ENCODE measurements at regions not wholly inside any gene's neighbourhood (a gene's known extent, or its start where the extent isn't known, plus 50 kb on each side); places are given as distances from the start of the nearest gene placed in this dataset.

DNA sequence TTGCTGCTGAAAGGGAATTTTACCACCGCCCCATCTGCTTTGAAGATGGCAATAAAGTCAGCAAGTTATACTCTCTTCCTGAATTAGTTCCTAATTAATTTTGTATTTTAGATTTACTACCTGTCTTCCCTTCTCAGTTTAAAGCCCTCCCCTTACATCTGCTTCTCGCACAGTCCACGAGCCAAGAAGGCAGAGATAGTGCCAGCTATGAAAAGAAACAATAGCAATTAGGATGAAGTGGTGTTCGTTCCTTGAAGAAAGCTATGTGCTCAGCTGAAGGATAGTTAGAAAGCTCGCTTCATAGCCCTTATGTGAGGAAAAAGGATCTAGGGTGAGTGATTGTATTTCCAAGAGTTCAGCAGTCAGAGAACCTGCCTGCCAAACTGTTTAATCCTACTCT lies 1678.8 kb upstream of the TENM3 start:
- no peak for DNase-seq

DNA sequence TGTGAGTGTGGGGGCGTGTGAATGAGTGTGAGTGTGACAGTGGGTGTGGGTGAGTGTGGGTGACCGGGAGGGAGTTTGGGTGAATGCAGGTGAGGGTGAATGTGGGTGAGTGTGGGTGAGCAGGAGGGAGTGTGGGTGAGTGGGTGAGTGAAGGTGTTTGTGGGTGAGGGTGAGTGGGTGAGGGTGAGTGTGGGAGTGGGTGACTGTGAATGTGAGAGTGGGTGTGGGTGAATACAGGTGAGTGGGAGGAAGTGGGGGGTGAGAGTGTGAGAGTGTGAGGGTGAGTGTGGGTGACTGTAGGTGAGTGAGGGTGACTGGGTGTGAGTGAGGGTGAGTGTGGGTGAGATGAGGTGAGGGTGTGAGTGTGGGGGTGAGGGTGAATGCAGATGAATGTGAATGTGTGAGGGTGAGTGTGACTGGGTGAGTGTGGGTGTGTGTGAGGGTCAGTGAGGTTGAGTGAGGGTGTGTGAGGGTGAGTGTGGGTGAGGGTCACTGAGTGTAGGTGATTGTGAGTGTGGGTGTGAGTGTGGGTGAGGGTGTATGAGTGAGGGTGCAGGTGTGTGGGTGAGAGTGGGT lies 1677.3 kb upstream of the TENM3 start:
- DNase-seq, result no peak

DNA sequence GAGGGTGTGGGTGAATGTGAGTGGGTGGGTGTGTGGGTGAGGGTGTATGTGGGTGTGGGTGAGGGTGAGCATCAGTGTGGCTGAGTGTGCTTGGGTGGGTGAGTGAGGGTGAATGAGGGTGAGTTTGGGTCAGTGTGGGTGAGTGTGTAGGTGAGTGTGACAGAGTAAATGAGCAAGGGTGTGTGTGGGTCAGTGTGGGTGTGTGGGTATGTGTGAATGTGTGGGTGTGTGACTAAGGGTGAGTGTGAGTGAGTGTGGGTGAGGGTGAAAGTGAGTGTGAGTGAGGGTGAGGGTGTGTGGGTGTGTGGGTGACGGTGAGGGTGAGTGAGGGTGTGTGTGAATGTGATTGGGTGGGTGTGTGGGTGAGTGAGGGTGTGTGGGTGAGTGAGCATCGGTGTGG lies 1676.7 kb upstream of the TENM3 start:
- DNase-seq, result no peak

DNA sequence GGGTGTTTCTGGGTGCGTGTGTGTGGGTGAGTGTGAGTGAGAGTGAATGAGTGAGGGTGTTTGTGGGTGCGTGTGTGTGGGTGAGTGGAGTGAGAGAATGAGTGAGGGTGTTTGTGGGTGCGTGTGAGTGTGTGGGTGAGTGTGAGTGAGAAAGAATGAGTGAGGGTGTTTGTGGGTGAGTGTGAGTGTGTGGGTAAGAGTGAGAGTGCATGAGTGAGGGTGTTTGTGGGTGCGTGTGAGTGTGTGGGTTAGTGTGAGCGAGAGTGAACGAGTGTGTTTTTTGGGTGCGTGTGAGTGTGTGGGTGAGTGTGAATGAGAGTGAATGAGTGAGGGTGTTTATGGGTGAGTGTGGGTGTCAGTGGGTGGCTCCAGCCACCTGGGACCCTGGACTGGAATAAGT lies 1676.1 kb upstream of the TENM3 start:
- no peak for DNase-seq

DNA sequence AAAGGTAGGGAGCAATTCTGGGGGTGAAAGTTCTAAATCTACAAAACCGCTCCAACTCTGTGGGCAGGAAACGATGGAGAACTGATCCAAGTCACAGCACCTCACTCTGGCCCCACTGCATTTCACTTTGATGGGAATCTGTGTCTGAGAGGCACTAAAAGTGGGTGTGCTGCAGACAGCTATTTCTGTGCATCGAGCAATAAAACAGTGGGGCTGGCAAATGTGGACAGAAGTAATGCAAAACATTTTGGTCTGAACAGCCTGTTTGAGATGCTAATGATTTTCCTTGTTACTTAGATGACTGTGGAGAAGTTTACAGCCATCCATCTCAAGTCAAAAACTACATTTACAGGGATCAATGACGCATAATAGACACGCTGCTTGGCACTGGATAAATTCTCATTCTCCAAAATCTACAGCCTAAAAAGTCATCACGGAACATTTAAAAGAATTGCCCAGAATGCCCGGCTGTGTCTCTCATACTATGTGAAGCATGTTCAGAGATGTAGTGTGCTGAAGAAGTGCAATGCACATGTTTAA lies 1671.6 kb upstream of the TENM3 start:
- no peak for DNase-seq

DNA sequence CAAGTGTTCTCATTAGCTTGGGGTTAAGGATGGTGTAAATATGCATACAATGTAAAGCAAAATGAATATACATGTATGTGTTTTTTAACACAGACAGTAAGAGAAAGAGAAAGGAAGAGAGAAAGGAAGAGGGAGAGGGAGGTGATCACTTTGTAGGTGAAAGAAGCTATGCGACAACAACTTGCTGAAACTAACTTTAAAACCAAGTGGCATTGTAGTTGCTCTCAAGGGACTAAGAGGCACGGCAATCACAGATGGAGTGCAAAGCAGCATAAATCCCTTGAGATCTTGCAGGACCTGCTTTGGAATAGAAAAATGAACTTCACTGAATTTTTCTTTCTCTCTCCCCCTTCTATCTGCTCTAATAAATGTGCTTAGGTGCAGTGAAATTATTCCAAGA lies 1665.0 kb upstream of the TENM3 start:
- DNase-seq, result no peak

DNA sequence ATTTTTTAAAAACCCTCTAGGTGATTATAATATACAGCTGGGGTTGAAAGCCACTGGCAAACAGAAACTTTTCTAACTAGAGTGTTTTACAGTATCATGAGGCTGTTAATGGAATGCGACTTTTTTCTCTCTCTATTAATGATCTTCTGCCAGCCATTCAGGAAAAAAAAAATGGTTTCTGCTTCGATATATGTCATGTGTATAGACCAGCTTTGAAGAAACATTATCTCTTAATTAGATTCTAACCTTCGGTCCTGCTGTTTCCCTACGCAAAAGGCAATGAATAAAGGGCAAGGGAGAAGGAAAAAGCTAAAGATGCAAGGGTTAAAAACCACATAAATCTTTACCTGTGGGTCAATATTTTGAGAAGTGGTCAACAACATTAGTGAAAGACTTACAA lies 1662.1 kb upstream of the TENM3 start:
- DNase-seq, result no peak

DNA sequence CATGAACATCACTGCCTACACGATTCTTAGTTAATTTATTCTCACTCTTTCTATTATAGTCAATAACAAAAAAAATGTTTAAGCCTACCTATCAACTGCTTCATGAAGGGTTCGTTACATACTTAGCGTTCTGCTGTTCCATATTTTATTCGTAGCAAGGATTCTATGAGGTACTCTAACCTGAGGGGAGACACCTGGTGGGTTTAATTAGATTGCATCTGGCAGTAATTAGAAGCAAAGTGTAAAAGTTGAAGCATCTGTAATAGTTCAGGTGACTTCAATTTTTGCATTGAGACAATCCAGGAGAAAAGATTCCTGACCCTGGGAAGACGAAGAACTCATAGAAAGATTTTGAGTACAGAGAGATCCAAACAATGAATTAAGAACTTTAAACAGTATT lies 1655.8 kb upstream of the TENM3 start:
- DNase-seq, result no peak

DNA sequence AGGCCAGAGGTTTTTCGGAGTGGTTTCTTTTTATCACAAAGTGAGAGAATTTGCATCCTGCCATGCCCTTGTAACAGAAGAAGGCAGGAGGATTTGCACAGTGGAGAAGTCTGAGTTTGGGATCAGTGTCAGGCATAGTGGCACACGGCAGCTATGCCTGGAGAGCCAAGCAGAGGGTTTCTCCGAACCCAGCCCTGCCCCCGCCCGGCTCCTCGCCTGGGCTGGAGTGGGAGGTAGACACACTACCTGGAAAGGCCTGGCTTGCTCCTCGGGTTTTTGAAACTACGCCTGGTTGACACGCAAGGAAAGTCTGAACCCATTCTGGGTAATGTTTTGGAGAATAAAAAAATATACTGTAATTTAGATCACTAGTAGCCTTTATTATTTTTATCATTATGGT lies 1653.6 kb upstream of the TENM3 start:
- no peak for DNase-seq

DNA sequence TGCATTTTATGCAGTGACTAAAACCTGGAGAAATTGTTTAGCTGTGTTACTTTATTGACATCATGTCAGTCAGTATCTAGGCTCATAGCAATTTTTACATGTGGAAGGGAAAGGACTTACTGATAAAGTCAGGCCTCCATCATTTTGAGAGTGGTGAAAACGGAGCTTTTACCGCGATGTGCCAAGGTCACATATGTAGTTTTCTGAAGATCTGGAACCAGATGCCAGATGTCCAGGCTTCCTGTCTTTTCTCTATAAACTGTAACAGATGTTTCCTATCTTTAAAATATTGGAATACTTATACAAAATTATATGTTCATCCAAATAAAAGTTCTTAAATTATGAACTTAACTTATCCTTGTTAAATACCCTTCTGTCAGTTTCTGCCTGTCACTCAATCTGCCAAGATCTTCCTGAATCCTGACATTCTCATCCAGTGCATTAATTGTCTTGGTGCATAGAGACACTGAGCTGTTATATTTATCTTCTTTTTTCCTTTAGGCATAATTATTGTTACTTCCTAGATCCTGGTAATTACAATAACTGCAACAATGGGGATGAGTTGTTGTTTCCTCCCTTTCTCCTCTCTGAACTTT lies 1646.2 kb upstream of the TENM3 start:
- DNase-seq, result no peak

DNA sequence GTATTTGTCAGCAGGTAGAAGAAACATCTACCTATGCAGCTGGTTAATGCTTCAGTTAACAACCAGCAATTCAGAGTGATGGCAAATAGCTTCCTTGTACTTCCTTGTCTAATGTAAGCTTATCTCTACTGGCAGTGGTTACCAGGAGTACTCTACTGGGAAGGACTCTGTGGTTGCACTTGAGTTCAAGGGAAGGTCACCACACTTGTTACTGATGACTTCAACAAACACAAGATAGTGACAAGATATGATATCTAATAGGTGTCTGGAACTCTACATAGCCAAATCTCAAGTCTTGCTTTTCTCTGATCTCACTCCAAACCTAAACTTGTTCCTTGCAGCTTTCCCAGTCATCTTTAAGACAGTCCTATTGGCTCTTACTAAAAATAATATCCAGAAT lies 1644.9 kb upstream of the TENM3 start:
- no peak for DNase-seq

DNA sequence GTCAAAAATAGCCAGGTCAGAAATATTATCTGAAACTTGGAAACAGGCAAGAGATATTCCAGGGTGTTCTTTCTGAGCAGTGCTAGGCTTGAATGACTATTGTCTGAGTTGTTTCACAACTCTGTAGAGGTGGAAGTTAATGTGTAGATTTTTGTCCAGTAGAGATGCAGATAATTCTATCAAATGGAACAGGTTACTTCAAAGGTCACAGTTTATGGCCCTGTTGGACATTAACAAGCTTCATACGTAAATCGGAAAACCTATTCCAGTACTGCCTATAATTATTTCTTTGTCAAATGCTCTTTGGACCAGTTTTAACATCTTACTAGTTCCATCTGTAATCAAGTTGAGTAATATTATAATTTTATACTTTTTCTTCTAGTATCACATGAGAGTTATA lies 1639.4 kb upstream of the TENM3 start:
- DNase-seq, result no peak

DNA sequence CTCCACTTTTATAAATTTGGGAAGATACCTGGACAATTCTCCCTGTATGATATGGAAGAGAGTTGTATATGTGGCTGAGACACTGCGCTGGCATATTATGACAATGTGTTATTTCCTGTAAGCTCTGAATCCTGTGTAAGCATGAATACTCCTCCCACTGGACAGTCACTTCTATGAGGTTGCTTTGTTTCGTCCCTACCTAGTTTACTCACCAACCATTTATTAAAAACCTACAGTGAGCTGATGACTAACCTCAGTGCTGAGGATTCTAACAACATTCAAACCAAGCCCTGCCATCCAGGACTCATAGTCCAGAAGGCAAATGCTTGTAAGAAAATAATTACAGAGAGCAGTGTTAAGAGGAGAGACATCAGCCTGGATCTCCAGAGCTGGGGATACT lies 1632.9 kb upstream of the TENM3 start:
- DNase-seq, result no peak

DNA sequence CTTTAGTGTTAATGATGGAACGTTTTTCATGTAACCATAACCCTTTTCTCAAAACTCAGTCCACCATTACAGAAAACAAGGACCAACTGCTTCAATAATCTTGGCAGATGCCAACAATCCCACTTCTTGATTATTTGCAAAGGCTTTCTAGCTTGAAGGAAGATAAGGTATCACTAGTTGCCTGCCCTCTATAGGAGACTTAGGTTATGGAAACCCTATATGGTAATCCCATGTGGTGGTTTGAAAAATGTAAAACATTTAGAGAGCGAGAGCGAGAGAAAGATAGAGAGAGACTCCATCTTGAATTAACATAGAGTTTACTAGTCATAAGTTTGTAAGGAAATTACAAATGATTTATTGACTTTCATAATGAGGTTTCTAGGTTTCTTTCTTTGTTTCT lies 1627.5 kb upstream of the TENM3 start:
- no peak for DNase-seq

DNA sequence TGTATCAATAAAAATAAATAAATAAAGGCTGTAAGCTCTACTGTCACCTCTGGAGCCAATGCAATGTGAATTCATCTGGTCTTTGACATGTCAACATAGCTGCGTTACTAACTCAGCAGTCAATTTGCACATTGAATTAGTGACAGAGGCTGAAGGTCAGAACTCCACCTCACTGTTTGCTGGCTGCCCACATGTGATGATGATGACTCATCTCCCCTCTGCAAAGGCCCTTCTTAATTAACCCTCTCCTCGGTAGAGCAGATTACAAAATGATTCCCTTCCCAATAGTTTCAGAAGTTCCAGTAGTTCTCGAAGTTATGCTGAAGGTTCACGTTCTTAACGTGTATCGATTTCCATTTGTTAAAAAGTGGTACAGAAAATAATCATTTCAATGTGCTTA lies 1626.0 kb upstream of the TENM3 start:
- DNase-seq, result no peak

DNA sequence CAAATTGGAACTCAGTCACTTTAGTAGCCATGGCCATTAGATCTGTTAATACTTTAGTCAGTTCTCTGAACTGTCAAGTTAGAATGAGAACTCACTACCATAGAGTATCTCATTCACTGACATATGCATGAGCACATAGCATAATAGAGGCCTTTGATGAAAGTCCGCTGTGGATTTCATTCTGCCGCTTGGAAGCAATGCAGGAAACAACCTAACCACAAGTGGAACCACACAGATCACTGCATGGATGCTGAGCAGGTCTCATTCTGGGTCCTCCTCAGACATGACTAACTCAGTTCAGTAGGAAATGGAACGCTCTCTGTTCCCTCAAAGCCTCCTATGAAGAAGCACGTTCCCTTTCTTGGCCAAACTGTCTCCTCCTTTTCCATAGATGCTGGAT lies 1624.8 kb upstream of the TENM3 start:
- DNase-seq, result no peak

DNA sequence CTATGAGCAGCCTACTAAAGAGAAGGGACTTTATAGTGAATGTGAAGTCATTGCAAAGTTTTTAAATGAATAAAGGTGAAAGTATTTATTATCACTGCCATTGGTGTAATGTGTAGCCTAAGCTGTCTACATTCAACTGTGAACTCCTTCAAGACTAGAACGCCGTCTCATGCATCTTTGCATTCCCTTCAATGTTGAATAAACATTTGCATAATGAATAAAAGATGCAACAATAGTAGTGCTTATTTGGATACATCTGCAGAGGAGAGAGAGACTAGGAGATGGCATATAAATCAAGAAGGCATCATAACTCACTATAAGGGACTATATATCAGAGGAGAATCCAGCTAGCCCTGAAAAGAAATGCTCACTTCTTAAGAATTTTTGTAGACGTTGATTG lies 1623.8 kb upstream of the TENM3 start:
- DNase-seq, result no peak

DNA sequence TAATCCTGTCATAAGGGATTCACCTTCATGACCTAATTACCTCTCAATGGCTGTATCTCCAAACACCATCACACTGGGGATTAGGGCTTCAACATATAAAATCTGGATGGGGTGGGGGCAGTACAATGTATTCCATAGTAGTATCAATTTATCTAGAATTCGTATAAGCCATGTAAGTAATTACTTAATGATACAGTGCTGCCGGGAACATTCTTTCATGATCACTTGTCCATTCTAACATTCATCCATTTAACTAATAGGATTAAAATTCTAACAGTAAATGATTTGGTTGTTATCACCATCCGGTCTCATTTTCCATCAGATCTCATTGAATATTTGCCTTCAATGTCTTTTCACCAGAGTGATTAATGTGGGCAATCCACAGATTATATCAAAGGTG lies 1620.9 kb upstream of the TENM3 start:
- no peak for DNase-seq

DNA sequence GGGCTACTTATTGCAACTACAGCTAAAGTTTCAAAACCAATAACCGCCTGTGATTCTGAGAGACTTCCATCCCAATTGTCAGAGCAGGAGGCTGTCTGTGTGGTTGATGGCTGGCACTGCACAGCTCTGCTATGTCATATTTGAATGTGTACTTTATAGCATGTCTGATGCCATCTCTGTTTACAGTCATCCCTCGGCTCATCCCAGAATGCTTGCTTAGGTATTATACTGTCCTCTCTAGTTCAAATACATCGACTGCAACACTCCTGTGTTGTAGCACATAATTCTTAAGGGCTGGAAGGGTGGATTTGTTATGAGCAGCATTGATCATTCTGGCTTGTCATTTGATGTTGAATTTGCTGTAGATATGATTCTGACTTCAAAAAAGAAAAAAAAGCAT lies 1617.5 kb upstream of the TENM3 start:
- no peak for DNase-seq

DNA sequence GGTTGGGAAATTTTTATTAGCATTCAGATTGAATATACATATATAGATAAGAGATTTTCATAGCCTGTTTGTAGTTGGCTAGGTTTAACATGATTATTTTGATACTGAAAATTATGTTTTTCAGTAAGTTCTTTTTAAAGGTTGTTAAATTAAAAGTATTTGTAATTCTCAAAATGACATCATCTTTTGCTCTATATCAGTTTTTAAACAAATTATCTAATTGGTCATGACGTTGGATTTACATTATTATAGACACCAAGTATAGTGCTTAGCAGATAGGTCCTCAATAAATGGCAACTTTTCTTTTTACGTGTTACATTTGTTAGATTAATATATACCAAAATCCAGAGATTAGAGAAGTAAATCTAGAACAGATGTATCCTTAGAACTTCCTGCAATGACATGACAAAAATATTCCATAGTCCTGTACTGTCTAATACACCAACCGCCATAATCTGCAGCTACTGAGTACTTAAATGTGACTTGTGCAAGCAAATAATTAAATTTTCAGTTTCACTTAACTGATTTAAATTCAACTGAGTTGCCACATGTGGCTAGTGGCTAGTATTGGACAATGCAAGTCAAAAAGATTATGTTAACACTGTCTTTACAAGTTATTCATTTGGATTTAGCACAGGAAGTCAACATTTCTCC lies 1613.1 kb upstream of the TENM3 start:
- DNase-seq, result no peak

DNA sequence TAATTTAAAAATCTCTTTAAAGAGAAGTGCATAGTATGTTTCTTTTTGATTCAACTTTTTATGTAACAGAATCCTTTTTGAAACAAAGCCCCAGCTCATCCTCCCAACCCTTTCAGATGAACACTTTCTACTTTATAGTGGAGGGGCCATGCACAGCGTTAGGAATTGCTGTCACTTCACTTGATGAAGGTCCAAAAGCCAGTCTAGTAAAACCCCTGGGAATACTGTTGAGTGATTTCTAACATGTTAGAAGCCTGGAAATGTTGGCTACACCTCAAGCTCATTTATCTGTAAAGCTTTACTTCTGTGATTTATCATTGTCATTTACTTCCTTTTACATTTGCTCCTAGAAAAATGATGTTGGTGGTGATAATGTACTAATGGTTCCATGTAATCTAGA lies 1608.9 kb upstream of the TENM3 start:
- DNase-seq, result no peak

DNA sequence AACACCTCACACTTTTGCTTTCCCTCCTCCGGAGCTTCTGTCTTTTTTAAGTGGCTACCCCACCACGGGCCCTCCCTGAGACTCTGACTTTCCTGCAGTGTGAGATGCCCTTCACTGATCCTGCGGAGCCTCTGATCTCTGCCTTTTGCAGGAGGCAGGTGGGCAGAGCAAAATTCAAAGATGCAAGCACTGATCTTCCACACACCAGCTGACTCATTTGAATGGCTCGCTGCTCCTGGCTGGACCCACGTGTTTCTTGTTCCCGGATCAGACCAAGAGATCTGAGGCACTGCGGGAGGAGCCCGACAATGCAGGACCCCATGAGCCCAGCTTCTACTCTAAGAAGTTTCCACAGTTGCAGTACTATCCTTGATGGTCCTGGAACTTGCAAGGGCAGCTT lies 1607.9 kb upstream of the TENM3 start:
- DNase-seq, result no peak

DNA sequence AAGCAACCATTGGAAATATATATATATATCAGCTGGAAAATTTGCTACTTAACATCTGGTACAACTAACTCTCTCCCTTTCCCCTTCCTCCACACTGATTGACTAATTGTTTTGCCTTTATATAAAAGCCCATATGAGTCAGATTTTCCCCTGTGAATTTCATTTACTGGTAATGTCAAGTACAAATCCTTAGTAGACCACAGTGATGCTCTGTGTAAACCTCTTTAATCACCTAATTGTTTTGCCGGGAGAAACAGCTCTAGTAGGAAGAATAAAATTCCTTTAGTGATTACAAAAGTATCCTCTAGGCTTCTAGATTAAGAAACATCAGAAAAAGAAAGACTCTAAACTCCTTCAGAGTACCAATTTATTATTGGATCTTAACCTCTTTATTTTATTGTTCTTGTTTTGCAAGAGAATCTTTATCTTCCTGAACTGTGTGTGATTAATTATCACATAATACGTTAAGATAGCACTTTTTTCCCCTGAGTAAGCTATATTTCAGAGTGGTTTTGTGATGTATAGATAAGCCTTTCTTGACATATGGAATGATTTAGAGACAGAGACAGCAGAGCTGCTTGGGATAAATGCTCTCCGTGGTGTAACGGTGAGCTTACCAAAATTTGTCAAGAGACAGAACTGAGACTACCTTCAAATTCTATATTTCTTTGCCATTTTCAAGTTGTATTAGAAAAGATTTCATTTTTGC lies 1606.4 kb upstream of the TENM3 start:
- DNase-seq, result no peak

DNA sequence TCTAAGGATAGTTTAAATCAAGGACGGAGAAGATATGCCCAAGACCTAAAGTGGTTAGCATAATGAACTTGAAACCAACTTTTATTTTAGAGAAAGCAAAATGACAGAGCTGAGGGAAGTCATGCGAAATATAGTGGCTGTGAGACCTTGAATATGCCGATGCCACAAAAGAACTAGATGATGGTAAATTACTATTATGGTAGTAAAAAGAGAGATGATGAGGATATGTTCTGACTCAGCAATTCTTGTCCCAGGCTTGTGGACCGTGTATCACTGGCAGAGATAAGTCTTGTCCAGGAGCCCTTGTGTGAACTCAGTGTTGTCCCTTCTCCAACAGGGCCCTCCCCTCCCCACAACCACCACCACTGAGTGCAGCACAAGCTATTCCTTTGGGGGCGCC lies 1605.6 kb upstream of the TENM3 start:
- DNase-seq, result no peak

Measured in right forelimb (tissue), 1 donor.